CD4-positive, alpha-beta memory T cell (primary cell): ENCODE measurements at regions not wholly inside any gene's neighbourhood (a gene's known extent, or its start where the extent isn't known, plus 50 kb on each side); places are given as distances from the start of the nearest gene placed in this dataset.

Experiments used
- CTCF ChIA-PET: fragments of 350-600 bp; sonication (Branson Sonifier 250); formaldehyde crosslinking; loops from one replicate; lab custom pipeline; 2021; ENCODE audit warnings: inconsistent platforms; ENCODE audit not compliant: partially characterized antibody; lab: Charles Lee
- POLR2A ChIA-PET: fragments of 350-600 bp; sonication (Branson Sonifier 250); formaldehyde crosslinking; loops from one replicate; lab custom pipeline; 2021; ENCODE audit not compliant: partially characterized antibody; lab: Charles Lee
- DNase-seq, 5 donors: peaks; one replicate each; pipeline versions ENCODE4 v3.0.0 to v3.0.0-alpha.2; 2020 to 2022; ENCODE audit warnings: mixed read lengths in 1 of 5
- H3K27ac ChIP-seq: one replicate; pipeline ENCODE4 v1.7.0; 2013; ENCODE audit warnings: low read depth, low read length
- H3K27me3 ChIP-seq: 2 replicates; pipeline ENCODE4 v1.7.0; 2013; ENCODE audit warnings: mild to moderate bottlenecking, low read length, moderate library complexity; ENCODE audit not compliant: insufficient read depth
- H3K36me3 ChIP-seq: 2 replicates; pipeline ENCODE4 v1.7.0; 2013; ENCODE audit warnings: mild to moderate bottlenecking, low read length, moderate library complexity; ENCODE audit not compliant: insufficient read depth
- H3K4me1 ChIP-seq: 2 replicates; pipeline ENCODE4 v1.7.0; 2013; ENCODE audit warnings: mild to moderate bottlenecking, low read length, moderate library complexity; ENCODE audit not compliant: insufficient read depth
- H3K4me3 ChIP-seq, 2 donors: one replicate each; pipeline ENCODE4 v1.7.0; 2013; ENCODE audit warnings: low read length in 2 of 2, mild to moderate bottlenecking in 1 of 2
- H3K9me3 ChIP-seq, 2 donors: one replicate each; pipeline ENCODE4 v1.7.0; 2013; ENCODE audit warnings: low read length in 2 of 2, control low read depth in 1 of 2; ENCODE audit not compliant: control insufficient read depth in 1 of 2
- H3K27ac Mint-ChIP-seq, 7 donors: one replicate each; pipeline ENCODE4 v1.8.0; 2020 to 2021; ENCODE audit warnings: mixed read lengths in 7 of 7, mild to moderate bottlenecking in 6 of 7, inconsistent platforms in 3 of 7, moderate library complexity in 3 of 7
- H3K27me3 Mint-ChIP-seq, 2 donors: one replicate each; pipeline ENCODE4 v1.8.0; 2020 to 2021; ENCODE audit warnings: mixed read lengths in 2 of 2
- H3K36me3 Mint-ChIP-seq, 2 donors: one replicate each; pipeline ENCODE4 v1.8.0; 2020 to 2021; ENCODE audit warnings: mixed read lengths in 2 of 2, inconsistent platforms in 1 of 2, mild to moderate bottlenecking in 1 of 2
- H3K4me1 Mint-ChIP-seq, 4 donors: one replicate each; pipeline ENCODE4 v1.8.0; 2020 to 2021; ENCODE audit warnings: mixed read lengths in 4 of 4, mild to moderate bottlenecking in 1 of 4
- H3K4me3 Mint-ChIP-seq, 8 donors: one replicate each; pipeline ENCODE4 v1.8.0; 2020 to 2021; ENCODE audit warnings: mixed read lengths in 8 of 8, mild to moderate bottlenecking in 7 of 8, moderate library complexity in 6 of 8, inconsistent platforms in 3 of 8
- H3K9me3 Mint-ChIP-seq, 8 donors: one replicate each; pipeline ENCODE4 v1.8.0; 2020 to 2021; ENCODE audit warnings: mixed read lengths in 8 of 8, mild to moderate bottlenecking in 5 of 8, inconsistent platforms in 3 of 8, moderate library complexity in 1 of 8
- intact Hi-C: fragments of 100-400 bp; cut with micrococcal nuclease; formaldehyde crosslinking; loops from one replicate; pipeline ENCODE4 v1.15.1; 2023

- ChIA-PET POLR2A (no interaction called here), CTCF (no interaction called here)
- H3K4me1 ChIP-seq = no peaks in the 10 kb centered on the region
- Mint-ChIP-seq H3K27ac (no peak overlapping the region), H3K4me3 (no peak overlapping the region), H3K4me1 (no peaks in the 10 kb centered on the region), H3K36me3 (no peaks in the 10 kb centered on the region), H3K27me3 (peaks cover 0 to 2% of the 10 kb centered on the region in 2 donors), H3K9me3 (no peaks in the 10 kb centered on the region)
- no peaks in the 10 kb centered on the region for H3K27me3 ChIP-seq
- H3K36me3 ChIP-seq = no peaks in the 10 kb centered on the region
- no peak overlapping the region for H3K27ac ChIP-seq
- intact Hi-C loops = no loop called here
- DNase-seq = no peak
- no peak overlapping the region for H3K4me3 ChIP-seq
- H3K9me3 ChIP-seq = no peaks in the 10 kb centered on the region
These were observed 370.9 kb upstream of the MARCKS start for GRCh38 chr6:113486199-113486598.

- intact Hi-C loops = no loop called here
- Histone ChIP-seq H3K27ac (no peak overlapping the region), H3K36me3 (no peaks in the 10 kb centered on the region), H3K4me1 (no peaks in the 10 kb centered on the region), H3K9me3 (no peaks in the 10 kb centered on the region), H3K4me3 (no peak overlapping the region), H3K27me3 (no peaks in the 10 kb centered on the region)
- Mint-ChIP-seq H3K27me3 (peaks cover 0 to 2% of the 10 kb centered on the region in 2 donors), H3K4me1 (no peaks in the 10 kb centered on the region), H3K9me3 (no peaks in the 10 kb centered on the region), H3K36me3 (no peaks in the 10 kb centered on the region), H3K27ac (no peak overlapping the region), H3K4me3 (no peak overlapping the region)
- ChIA-PET CTCF (no interaction called here), POLR2A (no interaction called here)
- no peak for DNase-seq
These were observed 369.6 kb upstream of the MARCKS start for GRCh38 chr6:113487489-113488058.

DNA sequence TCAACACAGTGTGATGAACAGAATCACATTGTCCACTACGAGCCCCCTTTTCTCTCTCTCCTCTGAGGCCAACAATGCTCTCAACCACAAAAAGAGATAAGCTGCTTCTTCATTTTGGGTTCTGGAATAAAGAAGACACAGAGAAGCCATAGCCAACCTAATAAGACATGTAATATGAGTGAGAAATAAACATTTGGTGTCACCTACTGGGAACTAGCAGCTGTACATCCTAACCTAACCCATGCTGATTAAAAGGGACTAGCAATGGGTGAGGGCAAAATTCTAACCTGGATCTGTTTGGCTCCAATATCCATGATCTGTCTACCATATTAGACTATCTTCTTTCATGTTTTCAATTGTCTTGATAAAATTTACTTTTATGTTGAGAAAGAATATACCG, 369.1 kb upstream of the MARCKS start:
- Mint-ChIP-seq H3K9me3 (no peaks in the 10 kb centered on the region), H3K4me1 (no peaks in the 10 kb centered on the region)

GRCh38 chr6:113488812-113489685, 368.1 kb upstream of the MARCKS start:
- ChIA-PET CTCF (no interaction called here), POLR2A (no interaction called here)
- Histone ChIP-seq H3K36me3 (no peaks in the 10 kb centered on the region), H3K27ac (no peak overlapping the region), H3K4me3 (no peak overlapping the region), H3K27me3 (no peaks in the 10 kb centered on the region), H3K4me1 (no peaks in the 10 kb centered on the region), H3K9me3 (no peaks in the 10 kb centered on the region)
- Mint-ChIP-seq H3K27me3 (peaks cover 0 to 2% of the 10 kb centered on the region in 2 donors), H3K4me3 (no peak overlapping the region), H3K36me3 (no peaks in the 10 kb centered on the region), H3K9me3 (no peaks in the 10 kb centered on the region), H3K27ac (no peak overlapping the region), H3K4me1 (no peaks in the 10 kb centered on the region)
- intact Hi-C loops = no loop called here
- no peak for DNase-seq

More for the DNA sequence above, 369.1 kb upstream of the MARCKS start:
- intact Hi-C loops = no loop called here
- H3K4me3 ChIP-seq = no peak overlapping the region
- Mint-ChIP-seq H3K36me3 (no peaks in the 10 kb centered on the region), H3K27me3 (peaks cover 0 to 2% of the 10 kb centered on the region in 2 donors), H3K4me3 (no peak overlapping the region), H3K27ac (no peak overlapping the region)
- CTCF ChIA-PET = no interaction called here
- POLR2A ChIA-PET = no interaction called here
- H3K27me3 ChIP-seq = no peaks in the 10 kb centered on the region
- no peaks in the 10 kb centered on the region for H3K9me3 ChIP-seq
- H3K36me3 ChIP-seq = no peaks in the 10 kb centered on the region
- no peak overlapping the region for H3K27ac ChIP-seq
- H3K4me1 ChIP-seq = no peaks in the 10 kb centered on the region
- no peak for DNase-seq

GRCh38 chr6:113489952-113490746, 367.0 kb upstream of the MARCKS start:
- DNase-seq = no peak
- H3K36me3 Mint-ChIP-seq = no peaks in the 10 kb centered on the region
- Histone ChIP-seq H3K27ac (no peak overlapping the region), H3K4me3 (no peak overlapping the region), H3K36me3 (no peaks in the 10 kb centered on the region), H3K9me3 (no peaks in the 10 kb centered on the region), H3K27me3 (no peaks in the 10 kb centered on the region), H3K4me1 (no peaks in the 10 kb centered on the region)
- no peaks in the 10 kb centered on the region for H3K4me1 Mint-ChIP-seq
- POLR2A ChIA-PET = no interaction called here
- CTCF ChIA-PET = no interaction called here
- H3K27ac Mint-ChIP-seq = no peak overlapping the region
- H3K4me3 Mint-ChIP-seq = no peak overlapping the region
- peaks cover 0 to 2% of the 10 kb centered on the region in 2 donors for H3K27me3 Mint-ChIP-seq
- intact Hi-C loops = no loop called here
- H3K9me3 Mint-ChIP-seq = no peaks in the 10 kb centered on the region

- Histone ChIP-seq H3K27ac (no peak overlapping the region), H3K4me1 (no peaks in the 10 kb centered on the region), H3K36me3 (no peaks in the 10 kb centered on the region), H3K9me3 (no peaks in the 10 kb centered on the region), H3K27me3 (no peaks in the 10 kb centered on the region), H3K4me3 (no peak overlapping the region)
- Mint-ChIP-seq H3K36me3 (no peaks in the 10 kb centered on the region), H3K27me3 (peaks cover 0 to 2% of the 10 kb centered on the region in 2 donors), H3K4me1 (no peaks in the 10 kb centered on the region), H3K27ac (no peak overlapping the region), H3K4me3 (no peak overlapping the region), H3K9me3 (no peaks in the 10 kb centered on the region)
- ChIA-PET CTCF (no interaction called here), POLR2A (no interaction called here)
- no peak for DNase-seq
- intact Hi-C loops = no loop called here
These were observed 365.8 kb upstream of the MARCKS start for GRCh38 chr6:113491376-113491775.

DNA sequence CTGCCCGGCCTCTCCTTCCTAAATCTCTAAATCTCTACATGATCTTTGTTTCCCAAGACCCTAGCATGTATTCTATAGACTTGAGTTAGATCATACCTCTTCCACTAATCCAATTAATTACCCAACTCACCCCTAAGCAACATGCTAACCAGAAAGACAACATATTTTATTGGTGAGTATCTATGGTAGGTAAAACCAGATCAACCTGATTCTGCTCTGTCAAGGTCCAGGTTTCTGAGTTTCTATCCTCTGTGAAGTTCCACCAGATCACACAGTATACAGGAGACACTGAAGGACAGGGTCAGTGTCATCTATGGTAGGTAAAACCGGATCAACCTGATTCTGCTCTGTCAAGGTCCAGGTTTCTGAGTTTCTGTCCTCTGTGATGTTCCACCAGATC, 363.2 kb upstream of the MARCKS start:
- Histone ChIP-seq H3K27me3 (no peaks in the 10 kb centered on the region), H3K4me1 (no peaks in the 10 kb centered on the region), H3K9me3 (no peaks in the 10 kb centered on the region), H3K36me3 (no peaks in the 10 kb centered on the region), H3K27ac (no peak overlapping the region), H3K4me3 (no peak overlapping the region)
- Mint-ChIP-seq H3K27ac (no peak overlapping the region), H3K27me3 (peaks cover 0 to 2% of the 10 kb centered on the region in 2 donors), H3K36me3 (no peaks in the 10 kb centered on the region), H3K9me3 (no peaks in the 10 kb centered on the region), H3K4me1 (no peaks in the 10 kb centered on the region), H3K4me3 (no peak overlapping the region)
- intact Hi-C loops = no loop called here
- CTCF ChIA-PET = no interaction called here
- POLR2A ChIA-PET = no interaction called here
- DNase-seq = no peak
